Keratinocyte (primary cell): ENCODE measurements at regions not wholly inside any gene's neighbourhood (a gene's known extent, or its start where the extent isn't known, plus 50 kb on each side); places are given as distances from the start of the nearest gene placed in this dataset.

Experiments used
- DNase-seq: peaks from one replicate; pipeline ENCODE4 v3.0.0-alpha.2; 2011; ENCODE audit warnings: low read depth, missing footprints, low spot score
- FAIRE-seq: peaks from 2 replicates; lab custom pipeline; 2011; peaks lifted over from hg19 to GRCh38; lab: Jason Lieb, UNC
- H2AFZ ChIP-seq: 2 replicates; pipeline ENCODE4 v1.6.0; 2012; ENCODE audit warnings: low read length, control low read depth, inconsistent platforms; ENCODE audit not compliant: control insufficient read depth
- H3K27ac ChIP-seq: 2 replicates; pipeline ENCODE4 v1.5.1; 2011; ENCODE audit warnings: low read length; ENCODE audit not compliant: control insufficient read depth, insufficient read depth
- H3K27me3 ChIP-seq: 3 replicates; pipeline ENCODE4 v1.6.0; 2011; ENCODE audit warnings: low read length; ENCODE audit not compliant: control insufficient read depth, insufficient read depth; ENCODE audit errors: extremely low read depth
- H3K36me3 ChIP-seq, 2 experiments: 2 replicates in 1 of 2; 3 replicates in 1 of 2; pipeline ENCODE4 v1.5.1; 2011; ENCODE audit warnings: low read length in 2 of 2, mild to moderate bottlenecking in 1 of 2; ENCODE audit not compliant: control insufficient read depth in 2 of 2, insufficient read depth in 2 of 2; ENCODE audit errors: extremely low read depth in 1 of 2
- H3K4me1 ChIP-seq: 3 replicates; pipeline ENCODE4 v1.5.1; 2011; ENCODE audit warnings: low read length; ENCODE audit not compliant: control insufficient read depth, insufficient read depth; ENCODE audit errors: extremely low read depth
- H3K4me2 ChIP-seq: 3 replicates; pipeline ENCODE4 v1.6.0; 2011; ENCODE audit warnings: low read depth, low read length; ENCODE audit not compliant: control insufficient read depth, insufficient read depth; ENCODE audit errors: extremely low read depth
- H3K4me3 ChIP-seq, 3 experiments: fragments of 200-600 bp in 1 of 3; sonication (generic) in 1 of 3; 2 replicates in 2 of 3; 3 replicates in 1 of 3; pipeline ENCODE4 v1.5.1; 2011 to 2016; ENCODE audit warnings: low read length in 3 of 3, mild to moderate bottlenecking in 3 of 3, control low read depth in 2 of 3, inconsistent platforms in 1 of 3, low read depth in 1 of 3, mixed read lengths in 1 of 3, mixed run types in 1 of 3, moderate library complexity in 1 of 3; ENCODE audit not compliant: control insufficient read depth in 2 of 3, insufficient read depth in 2 of 3; ENCODE audit errors: extremely low read depth in 1 of 3
- H3K79me2 ChIP-seq: 2 replicates; pipeline ENCODE4 v1.6.0; 2012; ENCODE audit warnings: low read length; ENCODE audit not compliant: control insufficient read depth, insufficient read depth
- H3K9ac ChIP-seq: 3 replicates; pipeline ENCODE4 v1.6.0; 2011; ENCODE audit warnings: low read length; ENCODE audit not compliant: control insufficient read depth, insufficient read depth; ENCODE audit errors: extremely low read depth
- H3K9me1 ChIP-seq: 3 replicates; pipeline ENCODE4 v1.6.0; 2011; ENCODE audit warnings: low read length; ENCODE audit not compliant: control insufficient read depth, insufficient read depth; ENCODE audit errors: extremely low read depth
- H3K9me3 ChIP-seq: 2 replicates; pipeline ENCODE4 v1.5.1; 2012; ENCODE audit warnings: low read depth, low read length; ENCODE audit not compliant: control insufficient read depth
- H4K20me1 ChIP-seq: 3 replicates; pipeline ENCODE4 v1.6.0; 2011; ENCODE audit warnings: low read length; ENCODE audit not compliant: control insufficient read depth, insufficient read depth; ENCODE audit errors: extremely low read depth
- CTCF ChIP-seq, 3 experiments: IDR thresholded peaks in 1 of 3; conservative IDR thresholded peaks in 1 of 3; optimal IDR thresholded peaks in 1 of 3; 2 replicates in 2 of 3; 3 replicates in 1 of 3; pipeline versions ENCODE3 to v1.5.1; 2011; ENCODE audit warnings: low read length in 3 of 3, mild to moderate bottlenecking in 3 of 3, moderate library complexity in 2 of 3, control low read depth in 1 of 3, inconsistent platforms in 1 of 3; ENCODE audit not compliant: insufficient read depth in 2 of 3; ENCODE audit errors: extremely low read depth in 1 of 3
- EZH2 ChIP-seq: IDR thresholded peaks from one replicate; pipeline ENCODE4 v1.6.1; 2012; ENCODE audit warnings: inconsistent platforms, mild to moderate bottlenecking, low read length, moderate library complexity
- dilution Hi-C: fragments of 300-500 bp; cut with MboI; formaldehyde crosslinking; loops from one replicate; pipeline ENCODE4 v1.7.0; 2020; ENCODE audit warnings: low sequenced_read_pairs; ENCODE audit not compliant: extremely low pct_ligation_motif_present

- Histone ChIP-seq H3K4me2 (no peak overlapping the region), H3K27me3 (no peaks in the 10 kb centered on the region), H3K36me3 (no peaks in the 10 kb centered on the region), H3K27ac (no peak overlapping the region), H4K20me1 (no peaks in the 10 kb centered on the region), H3K9me1 (no peaks in the 10 kb centered on the region), H2AFZ (no peak overlapping the region), H3K9ac (no peak overlapping the region), H3K4me1 (no peaks in the 10 kb centered on the region), H3K79me2 (no peaks in the 10 kb centered on the region), H3K9me3 (no peaks in the 10 kb centered on the region), H3K4me3 (no peak overlapping the region)
- DNase-seq (no peak), FAIRE-seq (no peak)
- dilution Hi-C loops = no loop called here
- TF ChIP-seq CTCF (optimal IDR thresholded peaks at IDR 0.05 in 1 of 3, IDR thresholded peaks at IDR 0.05 in 1 of 3, conservative IDR thresholded peaks at IDR 0.05 in 1 of 3; ENCODE audit: extremely low read depth in 1 of 3, insufficient read depth in 2 of 3, low read length in 3 of 3) = no peak
- no peak for TF ChIP-seq EZH2
Observed at GRCh38 chr1:55943012-55943411, 636.4 kb downstream of the PLPP3 start.

- Histone ChIP-seq H3K4me1 (no peaks in the 10 kb centered on the region), H2AFZ (no peak overlapping the region), H3K9me3 (no peaks in the 10 kb centered on the region), H3K4me2 (no peak overlapping the region), H4K20me1 (no peaks in the 10 kb centered on the region), H3K9ac (no peak overlapping the region), H3K9me1 (no peaks in the 10 kb centered on the region), H3K27me3 (no peaks in the 10 kb centered on the region), H3K27ac (no peak overlapping the region), H3K79me2 (no peaks in the 10 kb centered on the region), H3K36me3 (no peaks in the 10 kb centered on the region), H3K4me3 (no peak overlapping the region)
- dilution Hi-C loops = no loop called here
- DNase-seq (no peak), FAIRE-seq (no peak)
- no peak for TF ChIP-seq CTCF (optimal IDR thresholded peaks at IDR 0.05 in 1 of 3, IDR thresholded peaks at IDR 0.05 in 1 of 3, conservative IDR thresholded peaks at IDR 0.05 in 1 of 3; ENCODE audit: extremely low read depth in 1 of 3, insufficient read depth in 2 of 3, low read length in 3 of 3)
- no peak for TF ChIP-seq EZH2
Observed at GRCh38 chr1:55939866-55940265, 639.5 kb downstream of the PLPP3 start.
